Breast epithelium (tissue), 4 donors: ENCODE measurements at regions not wholly inside any gene's neighbourhood (a gene's known extent, or its start where the extent isn't known, plus 50 kb on each side); places are given as distances from the start of the nearest gene placed in this dataset.
"Not testable (repeated sequence)": the region's sequence is repeated elsewhere in the genome, so short reads cannot be mapped to it uniquely, and the experiment has no call there.

Source experiments
- DNase-seq, 2 donors: peaks; one replicate each; pipeline ENCODE4 v3.0.0-alpha.2; 2019; ENCODE audit warnings: low spot score in 2 of 2
- H3K27ac ChIP-seq, 2 donors: fragments of 200-600 bp; sonication (generic) in 1 of 2; one replicate each; pipeline ENCODE4 v1.5.1; 2016 to 2019; ENCODE audit warnings: mild to moderate bottlenecking in 1 of 2
- H3K27me3 ChIP-seq, 2 donors: fragments of 200-600 bp; sonication (generic) in 1 of 2; one replicate each; pipeline versions ENCODE4 v1.5.1 to v1.6.0; 2017 to 2019; ENCODE audit warnings: control low read depth in 1 of 2, mild to moderate bottlenecking in 1 of 2
- H3K36me3 ChIP-seq: fragments of 200-600 bp; one replicate; pipeline ENCODE4 v1.5.1; 2019
- H3K4me1 ChIP-seq, 2 donors: fragments of 200-600 bp; sonication (generic); one replicate each; pipeline ENCODE4 v1.5.1; 2016 to 2019; ENCODE audit warnings: control low read depth in 1 of 2
- H3K4me3 ChIP-seq, 3 donors: fragments of 200-600 bp; sonication (generic); 1 replicate in 2 of 3; 2 replicates in 1 of 3; pipeline ENCODE4 v1.5.1; 2016 to 2019; ENCODE audit warnings: mild to moderate bottlenecking in 3 of 3, moderate library complexity in 2 of 3
- H3K9me3 ChIP-seq, 2 donors: fragments of 200-600 bp; sonication (generic) in 1 of 2; one replicate each; pipeline ENCODE4 v1.5.1; 2016 to 2019; ENCODE audit warnings: control low read depth in 1 of 2
- POLR2A ChIP-seq: fragments of 450-650 bp; IDR thresholded peaks from one replicate; pipeline ENCODE4 v1.6.1; 2016; ENCODE audit warnings: antibody characterized with exemption, mild to moderate bottlenecking, moderate library complexity
- POLR2AphosphoS5 ChIP-seq, 3 donors: sonication (generic); formaldehyde crosslinking; IDR thresholded peaks; one replicate each; pipeline ENCODE4 v1.6.1; 2017; ENCODE audit warnings: antibody characterized with exemption in 3 of 3
- intact Hi-C: fragments of 100-400 bp; cut with DNase I; formaldehyde crosslinking; loops from one replicate; pipeline ENCODE4 v1.15.1; 2023; ENCODE audit warnings: low total_unique reads
- TF ChIP-seq, protein P1 (sequence below), 3 donors: fragments of 450-650 bp; IDR thresholded peaks; one replicate each; pipeline ENCODE4 v1.5.1; 2016 to 2017; ENCODE audit warnings: antibody characterized with exemption in 3 of 3, mild to moderate bottlenecking in 3 of 3, moderate library complexity in 3 of 3

DNA sequence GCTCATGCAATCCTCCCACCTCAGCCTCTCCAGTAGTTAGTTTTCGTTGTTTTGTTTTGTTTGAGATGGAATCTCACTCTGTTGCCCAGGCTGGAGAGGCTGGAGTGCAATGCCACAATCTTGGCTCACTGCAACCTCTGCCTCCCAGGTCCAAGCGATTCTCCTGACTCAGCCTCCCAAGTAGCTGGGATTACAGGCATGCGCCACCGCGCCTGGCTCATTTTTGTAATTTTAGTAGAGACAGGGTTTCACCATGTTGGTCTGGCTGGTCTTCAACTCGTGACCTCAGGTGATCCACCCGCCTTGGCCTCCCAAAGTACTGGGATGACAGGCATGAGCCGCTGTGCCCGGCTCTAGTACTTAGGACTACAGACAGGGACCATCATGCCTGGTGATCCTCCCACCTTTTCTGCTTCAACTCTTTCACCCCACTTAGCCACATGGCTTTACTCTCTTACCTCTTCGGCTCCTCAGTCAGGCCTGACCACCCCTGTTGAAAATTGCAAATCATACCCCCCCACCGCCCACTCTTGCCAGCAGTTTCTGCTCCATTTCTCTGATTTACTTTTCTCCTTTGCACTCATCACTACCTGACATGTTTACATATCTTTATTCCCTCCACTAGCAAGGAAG lies 157.1 kb upstream of the GRK3 start:
- no peaks in the 10 kb centered on the region for H3K27me3 ChIP-seq
- no peak overlapping the region for H3K27ac ChIP-seq
- DNase-seq: no peak
- intact Hi-C loops: no loop called here
- no peak overlapping the region for H3K4me3 ChIP-seq
- TF ChIP-seq, protein P1, sequence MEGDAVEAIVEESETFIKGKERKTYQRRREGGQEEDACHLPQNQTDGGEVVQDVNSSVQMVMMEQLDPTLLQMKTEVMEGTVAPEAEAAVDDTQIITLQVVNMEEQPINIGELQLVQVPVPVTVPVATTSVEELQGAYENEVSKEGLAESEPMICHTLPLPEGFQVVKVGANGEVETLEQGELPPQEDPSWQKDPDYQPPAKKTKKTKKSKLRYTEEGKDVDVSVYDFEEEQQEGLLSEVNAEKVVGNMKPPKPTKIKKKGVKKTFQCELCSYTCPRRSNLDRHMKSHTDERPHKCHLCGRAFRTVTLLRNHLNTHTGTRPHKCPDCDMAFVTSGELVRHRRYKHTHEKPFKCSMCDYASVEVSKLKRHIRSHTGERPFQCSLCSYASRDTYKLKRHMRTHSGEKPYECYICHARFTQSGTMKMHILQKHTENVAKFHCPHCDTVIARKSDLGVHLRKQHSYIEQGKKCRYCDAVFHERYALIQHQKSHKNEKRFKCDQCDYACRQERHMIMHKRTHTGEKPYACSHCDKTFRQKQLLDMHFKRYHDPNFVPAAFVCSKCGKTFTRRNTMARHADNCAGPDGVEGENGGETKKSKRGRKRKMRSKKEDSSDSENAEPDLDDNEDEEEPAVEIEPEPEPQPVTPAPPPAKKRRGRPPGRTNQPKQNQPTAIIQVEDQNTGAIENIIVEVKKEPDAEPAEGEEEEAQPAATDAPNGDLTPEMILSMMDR (IDR thresholded peaks at IDR 0.05): no peak
- TF ChIP-seq POLR2AphosphoS5 (IDR thresholded peaks at IDR 0.05) (no peak), POLR2A (no peak)
- peaks cover 7 to 14% of the 10 kb centered on the region in 2 donors for H3K4me1 ChIP-seq
- H3K36me3 ChIP-seq: no peaks in the 10 kb centered on the region
- no peaks in the 10 kb centered on the region for H3K9me3 ChIP-seq

DNA sequence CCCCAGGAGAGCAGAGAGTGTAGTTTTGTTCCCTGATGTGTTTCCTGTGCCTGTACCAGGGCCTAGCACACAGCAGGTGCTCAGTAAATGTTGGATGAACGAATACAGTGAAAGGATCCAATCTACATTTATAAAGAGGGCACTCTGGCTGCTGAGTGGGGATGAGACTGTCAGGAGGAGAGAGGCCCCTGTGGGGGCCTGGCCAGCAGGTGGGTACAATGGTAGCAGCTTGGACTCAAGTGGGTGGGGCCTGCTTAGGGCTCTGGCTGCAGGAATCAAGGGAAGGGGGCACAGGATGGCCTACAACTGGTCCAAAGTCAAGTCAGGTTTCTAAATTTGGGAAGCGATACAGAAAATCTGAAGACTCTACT lies 156.6 kb upstream of the GRK3 start:
- TF ChIP-seq POLR2AphosphoS5 (IDR thresholded peaks at IDR 0.05) (no peak), POLR2A (no peak)
- TF ChIP-seq, protein P1 (IDR thresholded peaks at IDR 0.05): no peak
- DNase-seq: no peak
- no peaks in the 10 kb centered on the region for H3K36me3 ChIP-seq

DNA sequence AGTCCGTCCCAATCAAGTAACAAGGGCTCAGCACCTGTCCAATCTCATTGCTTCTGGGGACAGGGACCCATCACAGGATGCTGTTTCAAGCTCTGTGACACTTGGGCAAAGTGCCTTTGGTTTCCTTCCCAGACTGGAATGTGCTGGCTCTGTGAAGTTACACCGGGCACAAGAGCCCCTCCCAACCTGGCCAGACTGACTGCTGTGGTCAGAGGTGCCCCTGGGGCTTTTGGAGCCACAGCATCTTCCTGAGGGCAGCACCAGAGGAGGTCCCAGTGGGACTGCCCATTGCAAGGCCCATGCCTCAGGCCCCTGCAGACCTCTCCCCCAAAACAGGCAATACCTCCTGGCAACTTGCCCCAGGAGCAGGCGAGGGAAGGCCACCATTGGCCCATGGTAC lies 155.2 kb upstream of the GRK3 start:
- no peak for DNase-seq
- H3K4me3 ChIP-seq: no peak overlapping the region
- intact Hi-C loops: no loop called here
- no peaks in the 10 kb centered on the region for H3K4me1 ChIP-seq
- H3K27ac ChIP-seq: no peak overlapping the region
- no peaks in the 10 kb centered on the region for H3K27me3 ChIP-seq
- peaks cover 6 to 7% of the 10 kb centered on the region in 2 donors for H3K9me3 ChIP-seq
- no peaks in the 10 kb centered on the region for H3K36me3 ChIP-seq
- TF ChIP-seq POLR2AphosphoS5 (IDR thresholded peaks at IDR 0.05): no peak
- no peak for TF ChIP-seq POLR2A
- TF ChIP-seq, protein P1 (IDR thresholded peaks at IDR 0.05): no peak

More for the DNA sequence above, 156.6 kb upstream of the GRK3 start:
- Histone ChIP-seq H3K4me3 (no peak overlapping the region), H3K27me3 (no peaks in the 10 kb centered on the region), H3K27ac (no peak overlapping the region), H3K9me3 (no peaks in the 10 kb centered on the region), H3K4me1 (peaks cover 4 to 9% of the 10 kb centered on the region in 2 donors)
- intact Hi-C loops: no loop called here

DNA sequence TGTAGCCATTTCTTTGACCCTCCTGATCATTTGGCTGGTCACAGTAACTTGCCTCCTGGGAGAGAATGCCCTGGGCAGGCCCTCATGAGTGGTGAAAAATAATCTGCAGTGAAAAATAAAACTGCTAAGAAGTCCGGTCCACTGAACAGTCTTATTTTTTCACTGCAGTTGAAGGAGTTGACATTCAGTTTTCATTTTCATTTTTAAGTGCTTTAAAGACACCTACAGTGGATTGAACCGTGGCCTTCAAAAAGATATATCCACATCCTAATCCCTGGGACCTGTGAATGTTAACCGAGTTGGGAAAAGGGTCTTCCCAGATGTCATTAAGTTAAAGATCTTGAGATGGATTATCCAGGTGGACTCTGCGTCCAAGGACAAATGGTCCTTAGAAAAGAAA lies 153.6 kb upstream of the GRK3 start:
- H3K36me3 ChIP-seq: no peaks in the 10 kb centered on the region
- peaks cover 6 to 7% of the 10 kb centered on the region in 2 donors for H3K9me3 ChIP-seq

DNA sequence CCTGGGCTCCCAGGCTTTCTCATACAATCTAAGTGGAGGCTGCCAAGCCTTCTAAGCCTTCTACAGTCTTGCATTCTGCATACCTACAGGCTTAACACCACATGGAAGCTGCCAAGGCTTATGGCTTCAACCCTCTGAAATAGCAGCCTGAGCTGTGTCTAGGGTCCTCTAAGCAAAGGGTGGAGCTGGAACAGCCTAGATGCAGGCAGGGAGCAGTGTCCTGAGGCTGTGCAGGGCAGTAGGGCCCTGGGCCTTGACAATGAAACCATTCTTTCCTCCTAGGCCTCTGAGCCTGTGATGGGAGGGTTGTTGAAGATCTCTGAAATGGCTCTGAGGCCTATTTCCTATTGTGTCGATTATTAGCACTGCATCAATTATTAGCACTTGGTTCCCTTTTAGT lies 150.9 kb upstream of the GRK3 start:
- peaks cover 6 to 7% of the 10 kb centered on the region in 2 donors for H3K9me3 ChIP-seq
- H3K27me3 ChIP-seq: no peaks in the 10 kb centered on the region
- no peak for DNase-seq
- no peak overlapping the region for H3K4me3 ChIP-seq
- H3K27ac ChIP-seq: no peak overlapping the region
- no peak for TF ChIP-seq POLR2AphosphoS5 (IDR thresholded peaks at IDR 0.05)
- TF ChIP-seq POLR2A: no peak
- TF ChIP-seq, protein P1 (IDR thresholded peaks at IDR 0.05): no peak
- H3K36me3 ChIP-seq: no peaks in the 10 kb centered on the region
- intact Hi-C loops: no loop called here
- no peaks in the 10 kb centered on the region for H3K4me1 ChIP-seq

More for the DNA sequence above, 153.6 kb upstream of the GRK3 start:
- intact Hi-C loops: no loop called here
- TF ChIP-seq POLR2A: no peak
- TF ChIP-seq, protein P1 (IDR thresholded peaks at IDR 0.05): no peak
- no peak for TF ChIP-seq POLR2AphosphoS5 (IDR thresholded peaks at IDR 0.05)
- no peak overlapping the region for H3K4me3 ChIP-seq
- no peak for DNase-seq
- H3K4me1 ChIP-seq: no peaks in the 10 kb centered on the region
- H3K27me3 ChIP-seq: no peaks in the 10 kb centered on the region
- H3K27ac ChIP-seq: no peak overlapping the region

DNA sequence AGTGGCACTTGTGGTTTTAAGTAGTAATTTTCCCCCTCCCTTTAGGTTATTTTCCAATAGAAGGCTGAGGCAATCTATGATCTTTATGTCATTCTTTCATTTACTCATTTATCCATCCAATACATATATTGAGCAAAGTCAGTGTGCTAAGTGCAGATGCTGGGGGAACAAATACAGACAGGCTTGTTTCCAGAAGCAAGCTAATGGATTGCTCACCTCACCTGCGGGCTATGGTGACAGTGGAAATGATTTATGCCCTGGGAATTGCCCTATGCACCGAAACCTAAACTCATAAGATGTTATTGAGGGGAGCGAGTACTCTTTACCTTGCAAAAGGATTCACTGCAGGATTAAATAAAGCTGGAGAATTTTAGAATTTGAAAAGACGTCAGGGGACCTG lies 148.7 kb upstream of the GRK3 start:
- H3K4me3 ChIP-seq, H3K36me3 ChIP-seq, H3K9me3 ChIP-seq, H3K27me3 ChIP-seq, intact Hi-C loops, H3K4me1 ChIP-seq, H3K27ac ChIP-seq, DNase-seq: not testable (repeated sequence)

DNA sequence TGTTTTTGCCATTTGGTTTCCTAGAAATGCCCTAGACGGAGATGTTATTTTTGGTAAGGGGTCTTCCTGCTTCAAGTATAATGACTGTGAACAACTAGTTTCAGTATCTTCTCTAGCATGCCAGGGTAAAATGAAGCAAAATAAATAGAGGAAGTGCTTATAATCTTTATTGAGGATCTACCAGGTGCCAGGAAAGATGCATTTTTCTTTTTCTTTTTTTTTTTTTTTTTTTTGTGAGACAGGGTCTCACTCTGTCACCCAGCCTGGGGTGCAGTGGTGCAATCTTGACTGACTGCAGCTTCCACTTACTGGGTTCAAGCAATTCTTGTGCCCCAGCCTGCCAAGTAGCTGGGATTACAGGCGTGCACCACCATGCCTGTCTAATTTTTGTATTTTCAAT lies 146.6 kb upstream of the GRK3 start:
- intact Hi-C loops, H3K27ac ChIP-seq, H3K9me3 ChIP-seq, H3K4me3 ChIP-seq, H3K4me1 ChIP-seq, H3K36me3 ChIP-seq, DNase-seq: not testable (repeated sequence)
- peaks cover 8 to 27% of the 10 kb centered on the region in 2 donors for H3K27me3 ChIP-seq
